BLaER1 (cell line): ENCODE measurements at regions not wholly inside any gene's neighbourhood (a gene's known extent, or its start where the extent isn't known, plus 50 kb on each side); places are given as distances from the start of the nearest gene placed in this dataset.

Source experiments
- H3K27ac ChIP-seq: shearing (Covaris generic); formaldehyde crosslinking; 2 replicates; pipeline ENCODE4 v1.8.1; 2022
- H3K27me3 ChIP-seq: shearing (Covaris generic); formaldehyde crosslinking; 2 replicates; pipeline ENCODE4 v1.8.1; 2022
- H3K36me3 ChIP-seq: shearing (Covaris generic); formaldehyde crosslinking; 2 replicates; pipeline ENCODE4 v1.8.1; 2022
- H3K4me1 ChIP-seq: shearing (Covaris generic); formaldehyde crosslinking; 2 replicates; pipeline ENCODE4 v1.8.1; 2022
- H3K4me2 ChIP-seq: shearing (Covaris generic); formaldehyde crosslinking; 2 replicates; pipeline ENCODE4 v1.8.1; 2022
- H3K4me3 ChIP-seq: shearing (Covaris generic); formaldehyde crosslinking; 2 replicates; pipeline ENCODE4 v1.8.1; 2022
- H3K9ac ChIP-seq: shearing (Covaris generic); formaldehyde crosslinking; 2 replicates; pipeline ENCODE4 v1.8.1; 2022
- H3K9me3 ChIP-seq: shearing (Covaris generic); formaldehyde crosslinking; 2 replicates; pipeline ENCODE4 v1.8.1; 2022
- H4K20me1 ChIP-seq: shearing (Covaris generic); formaldehyde crosslinking; 2 replicates; pipeline ENCODE4 v1.8.1; 2022
- Cebpa-rat ChIP-seq: shearing (Covaris generic); IDR thresholded peaks from 2 replicates; pipeline ENCODE4 v1.8.1; 2022

DNA sequence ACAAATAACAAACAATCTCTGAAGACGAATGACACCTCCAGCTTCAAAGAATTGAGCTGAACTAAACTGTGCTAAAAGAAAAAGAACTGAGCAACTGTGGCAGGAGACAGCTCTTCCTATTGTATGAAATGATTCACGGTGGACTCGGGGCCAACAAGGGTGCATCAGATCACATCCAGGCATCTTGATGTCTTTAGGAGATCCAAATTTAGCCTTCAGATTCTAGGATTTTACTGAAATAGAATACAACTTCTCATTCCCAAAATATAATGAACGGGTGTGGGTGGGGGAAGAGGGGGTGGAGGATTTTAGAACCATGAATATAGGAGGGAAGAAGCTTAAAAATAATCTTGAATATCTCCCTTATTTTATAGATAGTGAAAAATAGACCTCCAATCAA, 631.8 kb downstream of the ELAVL2 start:
- H3K27ac ChIP-seq = no peak overlapping the region
- no peak for TF ChIP-seq Cebpa-rat

DNA sequence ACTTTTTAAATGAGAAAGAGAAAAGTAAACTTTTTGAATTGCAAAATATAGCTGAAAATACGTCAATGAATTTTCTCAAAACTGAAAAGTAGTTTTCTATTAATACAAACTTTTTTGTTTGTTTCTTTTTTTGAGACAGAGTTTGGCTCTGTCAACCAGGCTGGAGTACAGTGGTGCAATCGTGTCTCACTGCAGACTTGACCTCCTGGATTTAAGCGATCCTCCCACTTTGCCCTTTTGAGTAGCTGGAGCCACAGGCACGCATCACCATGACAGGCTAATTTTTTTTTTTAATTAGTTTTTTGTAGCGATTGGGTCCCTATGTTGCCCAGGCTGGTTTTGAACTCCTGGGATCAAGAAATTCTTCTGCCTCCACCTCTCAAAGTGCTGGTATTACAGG, 610.4 kb downstream of the ELAVL2 start:
- H3K36me3 ChIP-seq = no peaks in the 10 kb centered on the region
- no peaks in the 10 kb centered on the region for H3K27me3 ChIP-seq
- H4K20me1 ChIP-seq = no peaks in the 10 kb centered on the region
- peaks cover 1% of the 10 kb centered on the region; the same call in 1 of the 2 replicates for H3K4me1 ChIP-seq
- H3K27ac ChIP-seq = no peak overlapping the region
- no peak for TF ChIP-seq Cebpa-rat
- H3K9me3 ChIP-seq = no peaks in the 10 kb centered on the region
- H3K4me2 ChIP-seq = no peak overlapping the region
- H3K4me3 ChIP-seq = no peak overlapping the region
- no peak overlapping the region for H3K9ac ChIP-seq

More for the DNA sequence above, 631.8 kb downstream of the ELAVL2 start:
- Histone ChIP-seq H3K4me3 (no peak overlapping the region), H3K27me3 (no peaks in the 10 kb centered on the region), H3K4me1 (no peaks in the 10 kb centered on the region), H3K4me2 (no peak overlapping the region), H3K36me3 (no peaks in the 10 kb centered on the region), H3K9ac (no peak overlapping the region), H4K20me1 (no peaks in the 10 kb centered on the region), H3K9me3 (no peaks in the 10 kb centered on the region)

DNA sequence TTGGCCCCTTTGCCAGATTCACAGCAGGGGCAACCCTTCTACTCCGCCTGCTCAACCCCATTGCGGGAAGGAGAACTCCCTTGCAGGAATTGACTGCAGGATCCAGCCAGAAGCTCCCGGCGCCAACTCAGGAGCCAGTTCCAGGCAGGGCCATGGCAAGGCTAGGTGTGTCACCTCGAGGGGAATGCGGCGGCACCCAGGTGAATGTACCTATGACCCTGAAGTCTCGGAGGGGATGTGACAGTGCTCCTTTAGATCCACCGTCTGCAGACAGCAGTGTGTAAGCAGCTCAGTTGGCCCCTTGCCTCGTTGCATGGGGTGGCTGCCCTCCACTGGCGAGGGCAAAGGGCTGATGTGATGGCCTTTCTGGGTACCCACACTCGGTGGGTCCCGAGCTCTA, 606.6 kb downstream of the ELAVL2 start:
- TF ChIP-seq Cebpa-rat = no peak
- H4K20me1 ChIP-seq = no peaks in the 10 kb centered on the region
- H3K4me3 ChIP-seq = no peak overlapping the region
- H3K27me3 ChIP-seq = no peaks in the 10 kb centered on the region
- H3K27ac ChIP-seq = no peak overlapping the region
- no peaks in the 10 kb centered on the region for H3K36me3 ChIP-seq
- H3K4me1 ChIP-seq = no peaks in the 10 kb centered on the region
- H3K9ac ChIP-seq = no peak overlapping the region
- no peak overlapping the region for H3K4me2 ChIP-seq
- H3K9me3 ChIP-seq = 0 out of 2 replicates have a peak, but pooled peaks cover 3% of the 10 kb centered on the region

DNA sequence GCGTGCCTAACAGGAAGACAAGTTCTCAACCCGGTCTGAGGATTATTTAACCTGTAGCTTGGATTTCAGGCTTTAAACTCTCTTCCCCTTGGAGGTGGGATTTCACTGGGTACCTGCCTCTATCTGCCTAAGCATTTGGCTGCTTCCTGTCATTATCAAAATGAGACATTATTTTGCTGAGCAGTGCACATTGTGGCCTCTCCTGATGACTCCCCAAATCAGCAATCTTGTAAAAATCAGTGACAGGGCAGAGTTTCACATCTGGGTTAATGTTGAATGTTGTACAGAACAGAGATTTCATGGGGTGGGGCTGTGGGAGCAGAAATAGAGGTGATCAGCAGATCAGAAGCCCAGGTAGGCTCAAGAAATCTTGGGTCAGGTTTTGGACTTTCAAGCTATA, 605.9 kb downstream of the ELAVL2 start:
- no peaks in the 10 kb centered on the region for H3K36me3 ChIP-seq
- no peaks in the 10 kb centered on the region for H3K27me3 ChIP-seq
- H3K9ac ChIP-seq = no peak overlapping the region
- no peaks in the 10 kb centered on the region for H3K4me1 ChIP-seq
- no peak overlapping the region for H3K4me3 ChIP-seq
- no peaks in the 10 kb centered on the region for H4K20me1 ChIP-seq
- H3K4me2 ChIP-seq = no peak overlapping the region
- H3K9me3 ChIP-seq = 0 out of 2 replicates have a peak, but pooled peaks cover 3% of the 10 kb centered on the region
- no peak for TF ChIP-seq Cebpa-rat
- no peak overlapping the region for H3K27ac ChIP-seq

DNA sequence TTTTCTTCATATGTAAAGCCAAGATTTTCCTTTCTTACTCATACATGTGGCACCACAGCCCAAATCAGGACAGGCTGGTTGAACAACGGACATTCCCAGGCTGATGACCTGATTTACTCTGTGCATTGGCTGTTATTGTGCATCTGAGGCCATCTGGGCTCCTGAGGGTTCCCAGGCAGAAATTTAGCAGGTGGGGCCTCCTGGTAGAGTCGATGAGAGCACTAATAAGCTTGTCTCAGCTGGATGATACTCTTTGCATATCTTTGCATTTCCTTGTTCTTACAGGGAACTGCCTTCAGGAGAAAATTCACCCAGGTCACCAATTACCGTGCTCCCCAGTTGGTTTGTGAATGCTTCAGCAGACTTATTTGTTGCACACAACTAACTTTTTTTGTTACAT, 605.1 kb downstream of the ELAVL2 start:
- Histone ChIP-seq H3K36me3 (no peaks in the 10 kb centered on the region), H3K9me3 (0 out of 2 replicates have a peak, but pooled peaks cover 3% of the 10 kb centered on the region), H3K9ac (no peak overlapping the region), H3K4me2 (no peak overlapping the region), H3K27me3 (no peaks in the 10 kb centered on the region), H3K27ac (no peak overlapping the region), H3K4me1 (no peaks in the 10 kb centered on the region), H3K4me3 (no peak overlapping the region), H4K20me1 (no peaks in the 10 kb centered on the region)
- no peak for TF ChIP-seq Cebpa-rat

GRCh38 chr9:23229890-23230317, 596.1 kb downstream of the ELAVL2 start:
- Histone ChIP-seq H3K4me2 (no peak overlapping the region), H3K9me3 (no peaks in the 10 kb centered on the region), H3K4me3 (no peak overlapping the region), H4K20me1 (no peaks in the 10 kb centered on the region), H3K27me3 (no peaks in the 10 kb centered on the region), H3K9ac (no peak overlapping the region), H3K27ac (no peak overlapping the region), H3K4me1 (no peaks in the 10 kb centered on the region), H3K36me3 (no peaks in the 10 kb centered on the region)
- no peak for TF ChIP-seq Cebpa-rat

GRCh38 chr9:23232831-23233230, 593.2 kb downstream of the ELAVL2 start:
- no peaks in the 10 kb centered on the region for H3K9me3 ChIP-seq
- no peak overlapping the region for H3K9ac ChIP-seq
- H3K27ac ChIP-seq = no peak overlapping the region
- no peaks in the 10 kb centered on the region for H3K4me1 ChIP-seq
- no peak overlapping the region for H3K4me2 ChIP-seq
- TF ChIP-seq Cebpa-rat = no peak
- no peak overlapping the region for H3K4me3 ChIP-seq
- no peaks in the 10 kb centered on the region for H3K27me3 ChIP-seq
- no peaks in the 10 kb centered on the region for H4K20me1 ChIP-seq
- no peaks in the 10 kb centered on the region for H3K36me3 ChIP-seq

DNA sequence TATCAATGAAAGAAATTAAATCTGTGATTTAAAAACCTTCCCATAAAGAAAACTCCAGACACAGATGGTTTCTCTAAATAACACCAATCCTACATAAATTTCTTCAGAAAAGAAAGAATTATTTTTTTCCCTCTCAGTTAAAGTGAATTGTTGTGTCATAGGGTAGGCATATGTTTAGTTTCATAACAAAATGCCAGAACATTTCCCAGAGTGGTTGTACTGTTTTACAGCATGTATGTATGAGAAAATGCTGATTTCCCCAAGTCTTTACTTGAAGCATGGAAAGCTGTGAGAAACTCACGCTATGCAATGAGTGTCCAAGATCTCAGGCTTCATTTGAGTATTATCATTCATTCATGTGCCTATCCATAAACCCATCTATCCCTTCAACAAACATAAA, 582.5 kb downstream of the ELAVL2 start:
- Histone ChIP-seq H3K9ac (no peak overlapping the region), H4K20me1 (no peaks in the 10 kb centered on the region), H3K9me3 (no peaks in the 10 kb centered on the region), H3K27ac (no peak overlapping the region), H3K4me1 (no peaks in the 10 kb centered on the region), H3K4me3 (no peak overlapping the region), H3K27me3 (no peaks in the 10 kb centered on the region), H3K4me2 (no peak overlapping the region), H3K36me3 (no peaks in the 10 kb centered on the region)
- TF ChIP-seq Cebpa-rat = no peak

DNA sequence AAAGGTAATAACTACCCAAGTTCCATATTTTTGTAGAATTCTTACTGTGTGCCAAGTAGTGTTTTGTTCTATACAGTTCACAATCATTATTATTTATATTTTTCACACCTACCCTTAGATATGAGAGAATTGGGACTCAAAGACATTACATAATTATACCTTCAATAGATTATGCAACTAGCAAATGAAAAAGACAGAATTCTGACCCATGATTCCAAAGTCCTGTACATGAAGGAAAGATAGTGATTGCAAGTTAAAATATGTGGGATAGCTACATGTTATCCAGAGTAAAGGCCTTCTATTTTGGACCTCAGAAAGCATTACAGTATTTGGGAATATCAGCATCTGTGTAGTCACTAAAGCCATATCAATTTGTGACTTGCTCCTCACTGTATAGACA, 581.0 kb downstream of the ELAVL2 start:
- Histone ChIP-seq H3K4me3 (no peak overlapping the region), H3K4me1 (no peaks in the 10 kb centered on the region), H3K27me3 (no peaks in the 10 kb centered on the region), H3K4me2 (no peak overlapping the region), H3K36me3 (no peaks in the 10 kb centered on the region), H4K20me1 (no peaks in the 10 kb centered on the region), H3K9me3 (no peaks in the 10 kb centered on the region), H3K9ac (no peak overlapping the region), H3K27ac (no peak overlapping the region)
- no peak for TF ChIP-seq Cebpa-rat

GRCh38 chr9:23254404-23255184, 571.4 kb downstream of the ELAVL2 start:
- no peak overlapping the region for H3K4me3 ChIP-seq
- H3K36me3 ChIP-seq = no peaks in the 10 kb centered on the region
- no peak for TF ChIP-seq Cebpa-rat

More at GRCh38 chr9:23254404-23255184, 571.4 kb downstream of the ELAVL2 start:
- Histone ChIP-seq H3K4me1 (no peaks in the 10 kb centered on the region), H3K9ac (no peak overlapping the region), H3K27ac (no peak overlapping the region), H3K9me3 (no peaks in the 10 kb centered on the region), H4K20me1 (no peaks in the 10 kb centered on the region), H3K27me3 (no peaks in the 10 kb centered on the region), H3K4me2 (no peak overlapping the region)
